Keratinocyte (primary cell): ENCODE measurements at regions not wholly inside any gene's neighbourhood (a gene's known extent, or its start where the extent isn't known, plus 50 kb on each side); places are given as distances from the start of the nearest gene placed in this dataset.

Source experiments
- DNase-seq: peaks from one replicate; pipeline ENCODE4 v3.0.0-alpha.2; 2011; ENCODE audit warnings: low read depth, missing footprints, low spot score
- FAIRE-seq: peaks from 2 replicates; lab custom pipeline; 2011; peaks lifted over from hg19 to GRCh38; lab: Jason Lieb, UNC
- H2AFZ ChIP-seq: 2 replicates; pipeline ENCODE4 v1.6.0; 2012; ENCODE audit warnings: low read length, control low read depth, inconsistent platforms; ENCODE audit not compliant: control insufficient read depth
- H3K27ac ChIP-seq: 2 replicates; pipeline ENCODE4 v1.5.1; 2011; ENCODE audit warnings: low read length; ENCODE audit not compliant: control insufficient read depth, insufficient read depth
- H3K27me3 ChIP-seq: 3 replicates; pipeline ENCODE4 v1.6.0; 2011; ENCODE audit warnings: low read length; ENCODE audit not compliant: control insufficient read depth, insufficient read depth; ENCODE audit errors: extremely low read depth
- H3K36me3 ChIP-seq, 2 experiments: 2 replicates in 1 of 2; 3 replicates in 1 of 2; pipeline ENCODE4 v1.5.1; 2011; ENCODE audit warnings: low read length in 2 of 2, mild to moderate bottlenecking in 1 of 2; ENCODE audit not compliant: control insufficient read depth in 2 of 2, insufficient read depth in 2 of 2; ENCODE audit errors: extremely low read depth in 1 of 2
- H3K4me1 ChIP-seq: 3 replicates; pipeline ENCODE4 v1.5.1; 2011; ENCODE audit warnings: low read length; ENCODE audit not compliant: control insufficient read depth, insufficient read depth; ENCODE audit errors: extremely low read depth
- H3K4me2 ChIP-seq: 3 replicates; pipeline ENCODE4 v1.6.0; 2011; ENCODE audit warnings: low read depth, low read length; ENCODE audit not compliant: control insufficient read depth, insufficient read depth; ENCODE audit errors: extremely low read depth
- H3K4me3 ChIP-seq, 3 experiments: fragments of 200-600 bp in 1 of 3; sonication (generic) in 1 of 3; 2 replicates in 2 of 3; 3 replicates in 1 of 3; pipeline ENCODE4 v1.5.1; 2011 to 2016; ENCODE audit warnings: low read length in 3 of 3, mild to moderate bottlenecking in 3 of 3, control low read depth in 2 of 3, inconsistent platforms in 1 of 3, low read depth in 1 of 3, mixed read lengths in 1 of 3, mixed run types in 1 of 3, moderate library complexity in 1 of 3; ENCODE audit not compliant: control insufficient read depth in 2 of 3, insufficient read depth in 2 of 3; ENCODE audit errors: extremely low read depth in 1 of 3
- H3K79me2 ChIP-seq: 2 replicates; pipeline ENCODE4 v1.6.0; 2012; ENCODE audit warnings: low read length; ENCODE audit not compliant: control insufficient read depth, insufficient read depth
- H3K9ac ChIP-seq: 3 replicates; pipeline ENCODE4 v1.6.0; 2011; ENCODE audit warnings: low read length; ENCODE audit not compliant: control insufficient read depth, insufficient read depth; ENCODE audit errors: extremely low read depth
- H3K9me1 ChIP-seq: 3 replicates; pipeline ENCODE4 v1.6.0; 2011; ENCODE audit warnings: low read length; ENCODE audit not compliant: control insufficient read depth, insufficient read depth; ENCODE audit errors: extremely low read depth
- H3K9me3 ChIP-seq: 2 replicates; pipeline ENCODE4 v1.5.1; 2012; ENCODE audit warnings: low read depth, low read length; ENCODE audit not compliant: control insufficient read depth
- H4K20me1 ChIP-seq: 3 replicates; pipeline ENCODE4 v1.6.0; 2011; ENCODE audit warnings: low read length; ENCODE audit not compliant: control insufficient read depth, insufficient read depth; ENCODE audit errors: extremely low read depth
- EZH2 ChIP-seq: IDR thresholded peaks from one replicate; pipeline ENCODE4 v1.6.1; 2012; ENCODE audit warnings: inconsistent platforms, mild to moderate bottlenecking, low read length, moderate library complexity
- dilution Hi-C: fragments of 300-500 bp; cut with MboI; formaldehyde crosslinking; loops from one replicate; pipeline ENCODE4 v1.7.0; 2020; ENCODE audit warnings: low sequenced_read_pairs; ENCODE audit not compliant: extremely low pct_ligation_motif_present
- TF ChIP-seq, protein P1 (sequence below), 3 experiments: IDR thresholded peaks in 1 of 3; conservative IDR thresholded peaks in 1 of 3; optimal IDR thresholded peaks in 1 of 3; 2 replicates in 2 of 3; 3 replicates in 1 of 3; pipeline versions ENCODE3 to v1.5.1; 2011; ENCODE audit warnings: low read length in 3 of 3, mild to moderate bottlenecking in 3 of 3, moderate library complexity in 2 of 3, control low read depth in 1 of 3, inconsistent platforms in 1 of 3; ENCODE audit not compliant: insufficient read depth in 2 of 3; ENCODE audit errors: extremely low read depth in 1 of 3

GRCh38 chr4:27666943-27667342 lies 806.3 kb downstream of the STIM2 start:
- H3K27ac ChIP-seq: no peak overlapping the region
- H3K79me2 ChIP-seq: no peaks in the 10 kb centered on the region
- H3K4me3 ChIP-seq: no peak overlapping the region
- no peaks in the 10 kb centered on the region for H3K27me3 ChIP-seq
- DNase-seq (no peak), FAIRE-seq (no peak)
- dilution Hi-C loops: no loop called here
- no peak overlapping the region for H3K4me2 ChIP-seq
- H3K36me3 ChIP-seq: no peaks in the 10 kb centered on the region
- TF ChIP-seq, protein P1, sequence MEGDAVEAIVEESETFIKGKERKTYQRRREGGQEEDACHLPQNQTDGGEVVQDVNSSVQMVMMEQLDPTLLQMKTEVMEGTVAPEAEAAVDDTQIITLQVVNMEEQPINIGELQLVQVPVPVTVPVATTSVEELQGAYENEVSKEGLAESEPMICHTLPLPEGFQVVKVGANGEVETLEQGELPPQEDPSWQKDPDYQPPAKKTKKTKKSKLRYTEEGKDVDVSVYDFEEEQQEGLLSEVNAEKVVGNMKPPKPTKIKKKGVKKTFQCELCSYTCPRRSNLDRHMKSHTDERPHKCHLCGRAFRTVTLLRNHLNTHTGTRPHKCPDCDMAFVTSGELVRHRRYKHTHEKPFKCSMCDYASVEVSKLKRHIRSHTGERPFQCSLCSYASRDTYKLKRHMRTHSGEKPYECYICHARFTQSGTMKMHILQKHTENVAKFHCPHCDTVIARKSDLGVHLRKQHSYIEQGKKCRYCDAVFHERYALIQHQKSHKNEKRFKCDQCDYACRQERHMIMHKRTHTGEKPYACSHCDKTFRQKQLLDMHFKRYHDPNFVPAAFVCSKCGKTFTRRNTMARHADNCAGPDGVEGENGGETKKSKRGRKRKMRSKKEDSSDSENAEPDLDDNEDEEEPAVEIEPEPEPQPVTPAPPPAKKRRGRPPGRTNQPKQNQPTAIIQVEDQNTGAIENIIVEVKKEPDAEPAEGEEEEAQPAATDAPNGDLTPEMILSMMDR (optimal IDR thresholded peaks at IDR 0.05 in 1 of 3, IDR thresholded peaks at IDR 0.05 in 1 of 3, conservative IDR thresholded peaks at IDR 0.05 in 1 of 3; ENCODE audit: extremely low read depth in 1 of 3, insufficient read depth in 2 of 3, low read length in 3 of 3): peak in 1 of 3 experiments; percentile 23
- TF ChIP-seq EZH2: no peak
- H2AFZ ChIP-seq: no peak overlapping the region
- no peaks in the 10 kb centered on the region for H3K9me3 ChIP-seq
- no peaks in the 10 kb centered on the region for H3K9me1 ChIP-seq
- no peaks in the 10 kb centered on the region for H3K4me1 ChIP-seq
- no peak overlapping the region for H3K9ac ChIP-seq
- H4K20me1 ChIP-seq: no peaks in the 10 kb centered on the region

- dilution Hi-C loops: no loop called here
- TF ChIP-seq, protein P1 (optimal IDR thresholded peaks at IDR 0.05 in 1 of 3, IDR thresholded peaks at IDR 0.05 in 1 of 3, conservative IDR thresholded peaks at IDR 0.05 in 1 of 3; ENCODE audit: extremely low read depth in 1 of 3, insufficient read depth in 2 of 3, low read length in 3 of 3): no peak
- TF ChIP-seq EZH2: no peak
- Histone ChIP-seq H3K9me1 (no peaks in the 10 kb centered on the region), H3K27ac (no peak overlapping the region), H3K4me2 (no peak overlapping the region), H3K27me3 (no peaks in the 10 kb centered on the region), H3K4me3 (no peak overlapping the region), H3K9me3 (no peaks in the 10 kb centered on the region), H3K36me3 (no peaks in the 10 kb centered on the region), H3K4me1 (no peaks in the 10 kb centered on the region), H3K9ac (no peak overlapping the region), H4K20me1 (no peaks in the 10 kb centered on the region), H2AFZ (no peak overlapping the region), H3K79me2 (no peaks in the 10 kb centered on the region)
- FAIRE-seq (no peak), DNase-seq (no peak)
Measured at GRCh38 chr4:27668001-27668400, 807.4 kb downstream of the STIM2 start.
